Thyroid gland (tissue), 4 donors: ENCODE measurements at regions not wholly inside any gene's neighbourhood (a gene's known extent, or its start where the extent isn't known, plus 50 kb on each side); places are given as distances from the start of the nearest gene placed in this dataset.
"Not testable (repeated sequence)": the region's sequence is repeated elsewhere in the genome, so short reads cannot be mapped to it uniquely, and the experiment has no call there.

Experiments used
- DNase-seq, 2 donors: peaks; one replicate each; pipeline ENCODE4 v3.0.0-alpha.2; 2019
- H3K27ac ChIP-seq, 3 donors: fragments of 200-600 bp; sonication (generic); 1 replicate in 2 of 3; 2 replicates in 1 of 3; pipeline ENCODE4 v1.5.1; 2016 to 2019; ENCODE audit warnings: mild to moderate bottlenecking in 1 of 3, moderate library complexity in 1 of 3
- H3K27me3 ChIP-seq: fragments of 200-600 bp; sonication (generic); one replicate; pipeline ENCODE4 v1.5.1; 2019
- H3K36me3 ChIP-seq, 2 donors: fragments of 200-600 bp; sonication (generic); one replicate each; pipeline ENCODE4 v1.5.1; 2016 to 2019
- H3K4me1 ChIP-seq, 2 donors: fragments of 200-600 bp; sonication (generic); one replicate each; pipeline ENCODE4 v1.5.1; 2017 to 2019
- H3K4me3 ChIP-seq, 3 donors: fragments of 200-600 bp; sonication (generic); replicated peaks in 1 of 3; 1 replicate in 2 of 3; 2 replicates in 1 of 3; pipeline ENCODE4 v1.5.1; 2016; ENCODE audit warnings: mild to moderate bottlenecking in 1 of 3
- H3K9me3 ChIP-seq: fragments of 200-600 bp; sonication (generic); one replicate; pipeline ENCODE4 v1.5.1; 2017
- POLR2A ChIP-seq, 2 donors: fragments of 450-650 bp; IDR thresholded peaks; one replicate each; pipeline ENCODE4 v1.6.1; 2017; ENCODE audit warnings: antibody characterized with exemption in 2 of 2, mild to moderate bottlenecking in 2 of 2, moderate library complexity in 1 of 2
- WGBS, 2 donors: methylation state at CpG; one replicate each; pipeline ENCODE4 v1.1.5; 2017; 5-methylcytosine and 5-hydroxymethylcytosine counted together
- intact Hi-C: fragments of 100-400 bp; cut with DNase I; formaldehyde crosslinking; loops from one replicate; pipeline ENCODE4 v1.15.1; 2023
- TF ChIP-seq, protein P1 (sequence below), 6 experiments: fragments of 200-600 bp in 3 of 6; fragments of 450-650 bp in 3 of 6; sonication (generic) in 3 of 6; IDR thresholded peaks; one replicate each; pipeline ENCODE4 v1.5.1; 2016 to 2019; ENCODE audit warnings: antibody characterized with exemption in 6 of 6, mild to moderate bottlenecking in 2 of 6, inconsistent platforms in 1 of 6, moderate library complexity in 1 of 6

DNA sequence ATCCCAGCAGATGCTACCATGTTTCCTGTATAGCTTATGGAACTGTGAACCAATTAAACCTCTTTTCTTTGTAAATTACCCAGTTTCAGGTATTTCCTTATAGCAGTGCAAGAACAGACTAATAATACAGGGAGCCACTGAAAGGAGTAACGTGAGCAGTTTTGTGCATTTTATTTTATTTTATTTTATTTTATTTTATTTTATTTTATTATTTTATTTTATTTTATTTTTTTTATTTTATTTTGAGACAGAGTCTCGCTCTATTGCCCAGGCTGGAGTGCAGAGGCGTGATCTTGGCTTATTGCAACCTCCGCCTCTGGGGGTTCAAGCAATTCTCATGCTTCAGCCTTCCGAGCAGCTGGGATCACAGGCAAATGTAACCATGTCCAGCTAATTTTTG, 55.9 kb upstream of the KCNK12 start:
- H3K27me3 ChIP-seq, result no peaks in the 10 kb centered on the region
- H3K36me3 ChIP-seq, result no peaks in the 10 kb centered on the region
- WGBS, 2 donors, result 97 to 99% methylated on average over 5 of the region's 5 CpGs
- no peak for DNase-seq
- H3K9me3 ChIP-seq, result no peaks in the 10 kb centered on the region
- no peak overlapping the region for H3K27ac ChIP-seq
- H3K4me3 ChIP-seq, result no peak overlapping the region
- peaks cover 0 to 7% of the 10 kb centered on the region in 2 donors for H3K4me1 ChIP-seq
- intact Hi-C loops, result no loop called here
- no peak for TF ChIP-seq POLR2A (IDR thresholded peaks at IDR 0.05)
- TF ChIP-seq, protein P1, sequence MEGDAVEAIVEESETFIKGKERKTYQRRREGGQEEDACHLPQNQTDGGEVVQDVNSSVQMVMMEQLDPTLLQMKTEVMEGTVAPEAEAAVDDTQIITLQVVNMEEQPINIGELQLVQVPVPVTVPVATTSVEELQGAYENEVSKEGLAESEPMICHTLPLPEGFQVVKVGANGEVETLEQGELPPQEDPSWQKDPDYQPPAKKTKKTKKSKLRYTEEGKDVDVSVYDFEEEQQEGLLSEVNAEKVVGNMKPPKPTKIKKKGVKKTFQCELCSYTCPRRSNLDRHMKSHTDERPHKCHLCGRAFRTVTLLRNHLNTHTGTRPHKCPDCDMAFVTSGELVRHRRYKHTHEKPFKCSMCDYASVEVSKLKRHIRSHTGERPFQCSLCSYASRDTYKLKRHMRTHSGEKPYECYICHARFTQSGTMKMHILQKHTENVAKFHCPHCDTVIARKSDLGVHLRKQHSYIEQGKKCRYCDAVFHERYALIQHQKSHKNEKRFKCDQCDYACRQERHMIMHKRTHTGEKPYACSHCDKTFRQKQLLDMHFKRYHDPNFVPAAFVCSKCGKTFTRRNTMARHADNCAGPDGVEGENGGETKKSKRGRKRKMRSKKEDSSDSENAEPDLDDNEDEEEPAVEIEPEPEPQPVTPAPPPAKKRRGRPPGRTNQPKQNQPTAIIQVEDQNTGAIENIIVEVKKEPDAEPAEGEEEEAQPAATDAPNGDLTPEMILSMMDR (IDR thresholded peaks at IDR 0.05), result no peak

DNA sequence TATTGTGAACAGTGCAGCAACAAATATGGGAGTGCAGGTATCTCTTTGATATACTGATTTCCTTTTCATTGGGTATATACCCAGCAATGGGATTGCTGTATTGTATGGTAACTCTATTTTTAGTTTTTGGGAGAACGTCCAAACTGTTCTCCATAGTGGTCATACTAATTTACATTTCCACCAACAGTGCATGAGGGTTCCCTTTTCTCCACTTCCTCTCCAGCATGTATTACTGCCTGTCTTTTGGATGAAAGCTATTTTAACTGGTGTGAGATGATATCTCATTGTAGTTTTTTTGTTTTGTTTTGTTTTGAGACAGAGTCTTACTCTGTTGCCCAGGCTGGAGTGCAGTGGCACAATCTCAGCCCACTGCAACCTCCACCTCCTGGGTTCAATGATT, 52.4 kb upstream of the KCNK12 start:
- H3K27ac ChIP-seq, H3K4me3 ChIP-seq, H3K9me3 ChIP-seq, H3K4me1 ChIP-seq, intact Hi-C loops, H3K27me3 ChIP-seq, H3K36me3 ChIP-seq, DNase-seq: not testable (repeated sequence)
- 76 to 83% methylated on average over 1 of the region's 1 CpG for WGBS, 2 donors

- H3K4me3 ChIP-seq, result no peak overlapping the region
- no peaks in the 10 kb centered on the region for H3K27me3 ChIP-seq
- DNase-seq, result no peak
- no peaks in the 10 kb centered on the region for H3K4me1 ChIP-seq
- H3K9me3 ChIP-seq, result no peaks in the 10 kb centered on the region
- H3K36me3 ChIP-seq, result no peaks in the 10 kb centered on the region
- no peak for TF ChIP-seq POLR2A (IDR thresholded peaks at IDR 0.05)
- TF ChIP-seq, protein P1 (IDR thresholded peaks at IDR 0.05), result no peak
- no peak overlapping the region for H3K27ac ChIP-seq
- 78 to 80% methylated on average over 6 of the region's 6 CpGs for WGBS, 2 donors
- intact Hi-C loops, result no loop called here
Measured at GRCh38 chr2:47620770-47621437, 50.1 kb upstream of the KCNK12 start.
